B cell (primary cell): ENCODE measurements at regions not wholly inside any gene's neighbourhood (a gene's known extent, or its start where the extent isn't known, plus 50 kb on each side); places are given as distances from the start of the nearest gene placed in this dataset.

Experiments
- EZH2 ChIP-seq: IDR thresholded peaks from 2 replicates; pipeline ENCODE4 v1.6.1; 2012; ENCODE audit warnings: borderline replicate concordance, low read depth, mild to moderate bottlenecking, moderate library complexity, low read length; ENCODE audit not compliant: insufficient read depth, poor library complexity, severe bottlenecking
- TF ChIP-seq, protein P1 (sequence below): fragments of 200-600 bp; IDR thresholded peaks from one replicate; pipeline ENCODE4 v1.8.0; 2022; ENCODE audit warnings: antibody characterized with exemption, mild to moderate bottlenecking

- TF ChIP-seq, protein P1, sequence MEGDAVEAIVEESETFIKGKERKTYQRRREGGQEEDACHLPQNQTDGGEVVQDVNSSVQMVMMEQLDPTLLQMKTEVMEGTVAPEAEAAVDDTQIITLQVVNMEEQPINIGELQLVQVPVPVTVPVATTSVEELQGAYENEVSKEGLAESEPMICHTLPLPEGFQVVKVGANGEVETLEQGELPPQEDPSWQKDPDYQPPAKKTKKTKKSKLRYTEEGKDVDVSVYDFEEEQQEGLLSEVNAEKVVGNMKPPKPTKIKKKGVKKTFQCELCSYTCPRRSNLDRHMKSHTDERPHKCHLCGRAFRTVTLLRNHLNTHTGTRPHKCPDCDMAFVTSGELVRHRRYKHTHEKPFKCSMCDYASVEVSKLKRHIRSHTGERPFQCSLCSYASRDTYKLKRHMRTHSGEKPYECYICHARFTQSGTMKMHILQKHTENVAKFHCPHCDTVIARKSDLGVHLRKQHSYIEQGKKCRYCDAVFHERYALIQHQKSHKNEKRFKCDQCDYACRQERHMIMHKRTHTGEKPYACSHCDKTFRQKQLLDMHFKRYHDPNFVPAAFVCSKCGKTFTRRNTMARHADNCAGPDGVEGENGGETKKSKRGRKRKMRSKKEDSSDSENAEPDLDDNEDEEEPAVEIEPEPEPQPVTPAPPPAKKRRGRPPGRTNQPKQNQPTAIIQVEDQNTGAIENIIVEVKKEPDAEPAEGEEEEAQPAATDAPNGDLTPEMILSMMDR = no peak
- no peak for TF ChIP-seq EZH2
These were observed 273.1 kb upstream of the SNX7 start for GRCh38 chr1:98388441-98388840.
